MM.1S (cell line): ENCODE measurements at regions not wholly inside any gene's neighbourhood (a gene's known extent, or its start where the extent isn't known, plus 50 kb on each side); places are given as distances from the start of the nearest gene placed in this dataset.

ENCODE experiments used
- CTCF ChIP-seq: fragments of 300-600 bp; sonication (generic); IDR thresholded peaks from 2 replicates; pipeline ENCODE4 v1.5.1; 2016; ENCODE audit warnings: antibody characterized with exemption, low read length, mixed read lengths
- EZH2phosphoT487 ChIP-seq: fragments of 300-600 bp; sonication (generic); IDR thresholded peaks from 2 replicates; pipeline ENCODE4 v1.6.1; 2018; ENCODE audit warnings: antibody characterized with exemption, low read length

GRCh38 chr2:163175294-163175693 lies 336.7 kb upstream of the KCNH7 start:
- TF ChIP-seq CTCF = no peak
- TF ChIP-seq EZH2phosphoT487 = no peak
